Retina (tissue), 1 donor: ENCODE measurements at regions not wholly inside any gene's neighbourhood (a gene's known extent, or its start where the extent isn't known, plus 50 kb on each side); places are given as distances from the start of the nearest gene placed in this dataset.
A peak's percentile ranks its signal among the peaks of the same experiment; 100 is the strongest.

Source experiments
- DNase-seq: peaks from one replicate; pipeline ENCODE4 v3.0.0-alpha.2; 2016

- no peak for DNase-seq
These were observed 472.8 kb downstream of the CCSER2 start for GRCh38 chr10:84801156-84801555.

- DNase-seq = no peak
These were observed 473.5 kb downstream of the CCSER2 start for GRCh38 chr10:84801916-84802315.

GRCh38 chr10:84805149-84805548, 476.8 kb downstream of the CCSER2 start:
- no peak for DNase-seq

- DNase-seq = no peak
These were observed 482.7 kb downstream of the CCSER2 start for GRCh38 chr10:84811113-84811512.

GRCh38 chr10:84818961-84819360, 490.6 kb downstream of the CCSER2 start:
- no peak for DNase-seq

- DNase-seq = no peak
These were observed 491.7 kb downstream of the CCSER2 start for GRCh38 chr10:84820120-84820519.

- DNase-seq = no peak
These were observed 492.2 kb downstream of the CCSER2 start for GRCh38 chr10:84820596-84820995.

GRCh38 chr10:84822931-84823630, 494.7 kb downstream of the CCSER2 start:
- DNase-seq = no peak

- no peak for DNase-seq
These were observed 496.1 kb downstream of the CCSER2 start for GRCh38 chr10:84824525-84824924.

- no peak for DNase-seq
These were observed 496.9 kb downstream of the CCSER2 start for GRCh38 chr10:84825330-84825729.

- DNase-seq = no peak
These were observed 498.3 kb downstream of the CCSER2 start for GRCh38 chr10:84826704-84827103.

- DNase-seq = no peak
These were observed 500.7 kb downstream of the CCSER2 start for GRCh38 chr10:84829131-84829530.

- peak; percentile 42 for DNase-seq
These were observed 508.8 kb downstream of the CCSER2 start for GRCh38 chr10:84837041-84837812.

- DNase-seq = no peak
These were observed 509.5 kb downstream of the CCSER2 start for GRCh38 chr10:84837877-84838276.

- DNase-seq = no peak
These were observed 510.5 kb downstream of the CCSER2 start for GRCh38 chr10:84838851-84839250.

GRCh38 chr10:84842593-84842992, 514.2 kb downstream of the CCSER2 start:
- no peak for DNase-seq

GRCh38 chr10:84844461-84844860, 516.1 kb downstream of the CCSER2 start:
- no peak for DNase-seq

GRCh38 chr10:84845628-84846261, 517.4 kb downstream of the CCSER2 start:
- DNase-seq = peak; percentile 48

- DNase-seq = peak; percentile 62
These were observed 518.4 kb downstream of the CCSER2 start for GRCh38 chr10:84846658-84847316.

GRCh38 chr10:84848967-84849366, 520.6 kb downstream of the CCSER2 start:
- no peak for DNase-seq

GRCh38 chr10:84850826-84851225, 522.4 kb downstream of the CCSER2 start:
- DNase-seq = no peak

GRCh38 chr10:84854439-84854838, 526.0 kb downstream of the CCSER2 start:
- DNase-seq = no peak

- no peak for DNase-seq
These were observed 532.5 kb downstream of the CCSER2 start for GRCh38 chr10:84860855-84861254.
